Stomach (tissue), 4 donors: ENCODE measurements at regions not wholly inside any gene's neighbourhood (a gene's known extent, or its start where the extent isn't known, plus 50 kb on each side); places are given as distances from the start of the nearest gene placed in this dataset.

Experiments
- EP300 ChIP-seq: sonication (generic); formaldehyde crosslinking; IDR thresholded peaks from one replicate; pipeline ENCODE4 v1.6.1; 2017; ENCODE audit warnings: antibody characterized with exemption
- POLR2A ChIP-seq, 4 donors: fragments of 450-650 bp; IDR thresholded peaks; one replicate each; pipeline ENCODE4 v1.6.1; 2016; ENCODE audit warnings: antibody characterized with exemption in 4 of 4, control low read depth in 2 of 4, mild to moderate bottlenecking in 1 of 4, moderate library complexity in 1 of 4
- POLR2AphosphoS5 ChIP-seq, 3 donors: sonication (generic); formaldehyde crosslinking; IDR thresholded peaks; one replicate each; pipeline ENCODE4 v1.6.1; 2016; ENCODE audit warnings: antibody characterized with exemption in 3 of 3
- TF ChIP-seq, protein P1 (sequence below), 7 experiments: fragments of 450-650 bp in 4 of 7; fragments of 200-600 bp in 3 of 7; sonication (generic) in 3 of 7; IDR thresholded peaks; one replicate each; pipeline ENCODE4 v1.5.1; 2016 to 2019; ENCODE audit warnings: antibody characterized with exemption in 7 of 7, control low read depth in 2 of 7, mild to moderate bottlenecking in 1 of 7

DNA sequence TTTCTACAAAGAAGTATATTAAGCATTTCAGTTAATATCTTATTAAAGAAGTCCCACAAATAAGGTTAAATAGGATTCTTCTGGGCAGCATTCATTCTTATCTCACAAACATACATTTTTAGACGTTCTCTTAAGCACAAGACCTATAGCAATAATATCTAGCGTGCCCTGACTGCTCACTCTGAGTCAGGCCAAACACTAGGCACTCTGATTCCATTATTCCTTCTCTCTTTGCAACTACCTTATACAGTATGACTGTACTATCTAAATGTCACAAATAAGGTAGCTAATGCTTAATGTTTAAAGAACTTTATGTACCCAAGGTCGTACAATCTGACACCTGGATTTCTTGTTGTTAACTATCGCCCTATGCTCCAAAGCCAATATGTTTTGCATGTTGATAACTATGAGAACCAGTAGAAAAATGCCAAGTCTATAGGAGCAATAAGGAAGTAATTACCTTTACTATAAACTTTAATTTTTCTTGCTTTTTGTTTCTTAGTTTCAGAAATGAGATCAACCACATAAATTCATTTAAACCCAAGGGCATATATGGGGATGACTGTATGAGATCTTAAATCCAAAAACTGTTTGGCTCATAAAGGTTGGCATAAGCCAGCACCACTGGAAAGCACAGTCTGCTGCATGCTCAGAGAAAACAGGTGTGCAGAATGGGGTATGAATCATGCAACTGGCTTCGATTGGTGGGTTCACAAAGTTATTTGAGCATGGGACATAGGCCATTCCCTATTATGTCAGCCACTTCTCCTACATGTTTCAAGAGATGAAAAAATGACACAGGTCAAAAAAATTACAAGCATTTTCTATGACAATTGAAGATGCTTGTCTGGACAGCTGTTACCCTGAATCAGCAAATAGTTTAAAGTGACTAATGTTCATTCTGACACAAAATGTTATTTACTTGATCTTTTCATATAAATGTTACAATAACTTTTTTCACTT, 352.0 kb downstream of the IRS1 start:
- TF ChIP-seq, protein P1, sequence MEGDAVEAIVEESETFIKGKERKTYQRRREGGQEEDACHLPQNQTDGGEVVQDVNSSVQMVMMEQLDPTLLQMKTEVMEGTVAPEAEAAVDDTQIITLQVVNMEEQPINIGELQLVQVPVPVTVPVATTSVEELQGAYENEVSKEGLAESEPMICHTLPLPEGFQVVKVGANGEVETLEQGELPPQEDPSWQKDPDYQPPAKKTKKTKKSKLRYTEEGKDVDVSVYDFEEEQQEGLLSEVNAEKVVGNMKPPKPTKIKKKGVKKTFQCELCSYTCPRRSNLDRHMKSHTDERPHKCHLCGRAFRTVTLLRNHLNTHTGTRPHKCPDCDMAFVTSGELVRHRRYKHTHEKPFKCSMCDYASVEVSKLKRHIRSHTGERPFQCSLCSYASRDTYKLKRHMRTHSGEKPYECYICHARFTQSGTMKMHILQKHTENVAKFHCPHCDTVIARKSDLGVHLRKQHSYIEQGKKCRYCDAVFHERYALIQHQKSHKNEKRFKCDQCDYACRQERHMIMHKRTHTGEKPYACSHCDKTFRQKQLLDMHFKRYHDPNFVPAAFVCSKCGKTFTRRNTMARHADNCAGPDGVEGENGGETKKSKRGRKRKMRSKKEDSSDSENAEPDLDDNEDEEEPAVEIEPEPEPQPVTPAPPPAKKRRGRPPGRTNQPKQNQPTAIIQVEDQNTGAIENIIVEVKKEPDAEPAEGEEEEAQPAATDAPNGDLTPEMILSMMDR (IDR thresholded peaks at IDR 0.05) = no peak
- TF ChIP-seq EP300 = no peak
- TF ChIP-seq POLR2A (IDR thresholded peaks at IDR 0.05) = no peak
- TF ChIP-seq POLR2AphosphoS5 (IDR thresholded peaks at IDR 0.05) = peak in 1 of 3 donors; percentile 57
